Activated CD4-positive, alpha-beta T cell treated with anti-CD3 and anti-CD28 coated beads for 24 hours (primary cell): ENCODE measurements at regions not wholly inside any gene's neighbourhood (a gene's known extent, or its start where the extent isn't known, plus 50 kb on each side); places are given as distances from the start of the nearest gene placed in this dataset.
A peak's percentile ranks its signal among the peaks of the same experiment; 100 is the strongest.

Experiments used
- DNase-seq, 2 donors: peaks; one replicate each; pipeline ENCODE4 v3.0.0-alpha.2; 2020; ENCODE audit warnings: low read depth in 2 of 2

DNA sequence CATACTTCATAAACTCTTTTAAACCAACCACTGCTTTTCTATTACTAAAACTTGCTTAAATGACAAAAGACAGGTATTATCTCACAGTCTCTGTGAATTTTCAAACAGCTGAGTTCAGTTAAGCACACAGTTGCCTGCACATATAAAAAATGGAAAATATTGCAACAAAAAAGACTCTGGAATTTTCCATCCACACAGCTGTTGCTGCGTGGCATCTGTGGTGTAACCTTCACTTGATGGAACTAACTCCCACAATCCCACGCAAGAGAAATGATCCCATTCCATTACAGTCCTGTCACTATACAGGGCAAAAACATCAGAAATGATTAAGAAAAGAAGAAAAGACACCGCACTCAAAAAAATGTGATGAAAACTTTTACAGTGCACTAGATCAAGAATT, 149.8 kb upstream of the TBL1X start:
- DNase-seq = no peak

DNA sequence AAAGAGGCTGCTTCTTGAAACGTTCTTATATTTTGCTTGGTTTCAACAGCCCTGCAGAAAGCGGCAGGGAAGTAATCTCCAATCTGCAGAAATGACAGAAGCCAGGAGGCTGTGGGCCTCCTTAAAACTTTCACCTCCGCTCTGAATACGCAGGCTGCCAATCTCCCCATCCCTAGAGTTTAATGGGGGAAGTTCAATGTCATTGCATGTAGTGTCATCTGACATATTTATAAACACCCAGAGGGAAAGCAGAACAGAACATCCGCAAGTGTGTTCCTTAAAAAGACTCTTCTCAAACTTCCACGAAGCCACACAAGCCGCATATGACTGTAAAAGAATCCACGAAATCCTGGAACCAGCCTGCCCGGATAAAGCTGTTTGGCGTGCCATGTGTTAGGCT, 148.8 kb upstream of the TBL1X start:
- no peak for DNase-seq

GRCh38 chrX:9317176-9317575, 147.7 kb upstream of the TBL1X start:
- DNase-seq = no peak

DNA sequence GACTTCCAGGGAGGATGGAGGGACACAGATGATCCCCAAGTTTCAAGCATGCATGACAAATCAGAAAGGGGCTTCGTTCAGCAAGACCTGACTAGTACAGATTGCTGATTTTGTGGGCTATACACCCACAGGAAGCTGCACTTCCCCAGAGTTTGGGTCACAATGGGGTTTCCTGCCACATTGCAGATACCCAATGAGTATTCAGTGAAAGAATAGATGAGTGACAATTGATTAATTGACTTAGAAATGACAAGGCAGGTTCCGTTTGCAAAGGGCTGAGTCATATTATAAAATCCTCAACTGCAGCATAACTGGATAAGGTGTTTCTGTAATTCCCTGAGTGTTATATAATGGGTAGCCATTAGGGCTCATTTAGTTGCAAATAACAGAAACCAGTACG, 146.6 kb upstream of the TBL1X start:
- DNase-seq = no peak

DNA sequence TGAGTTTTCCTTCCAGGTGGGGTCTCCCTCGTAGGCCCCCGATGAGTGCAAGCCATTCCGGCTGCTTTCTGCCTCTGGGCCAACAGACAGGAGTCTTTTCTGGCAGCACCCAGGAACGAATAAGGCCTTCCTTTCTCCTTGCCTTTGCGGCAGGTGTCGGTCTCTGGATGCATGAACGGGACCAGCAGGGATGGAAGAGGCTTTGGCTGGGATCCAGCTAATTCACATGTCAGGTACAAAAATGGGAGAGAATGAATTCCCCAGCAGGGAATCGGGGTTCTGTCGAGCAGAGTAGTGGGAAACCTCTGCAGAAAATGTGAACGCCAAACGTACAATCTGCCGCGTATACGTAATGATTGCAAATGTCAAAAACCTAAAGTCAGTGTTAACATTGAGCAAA, 146.1 kb upstream of the TBL1X start:
- no peak for DNase-seq

DNA sequence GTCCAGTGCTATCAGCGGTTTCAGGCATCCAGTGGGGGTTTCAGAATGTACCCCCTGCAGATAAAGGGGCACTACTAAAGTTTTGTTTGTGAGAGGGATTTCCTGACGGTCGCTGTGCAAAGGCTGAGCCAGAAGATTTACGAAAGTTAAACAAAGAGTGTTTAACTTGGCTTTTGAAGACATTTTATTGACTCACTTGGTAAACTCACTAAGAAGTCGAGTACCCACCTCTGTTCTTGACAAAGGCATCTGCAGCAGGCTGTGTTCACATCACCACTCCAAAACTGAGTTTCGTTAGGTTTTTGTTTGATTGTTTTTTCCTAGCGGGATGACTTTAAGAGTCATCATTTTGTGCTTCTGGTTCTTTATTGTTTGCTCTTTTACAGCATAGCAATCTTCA, 143.9 kb upstream of the TBL1X start:
- DNase-seq = no peak

- DNase-seq = no peak
Measured at GRCh38 chrX:9324676-9325075, 140.2 kb upstream of the TBL1X start.

GRCh38 chrX:9326369-9326768, 138.5 kb upstream of the TBL1X start:
- no peak for DNase-seq

- no peak for DNase-seq
Measured at GRCh38 chrX:9327086-9327746, 137.6 kb upstream of the TBL1X start.

DNA sequence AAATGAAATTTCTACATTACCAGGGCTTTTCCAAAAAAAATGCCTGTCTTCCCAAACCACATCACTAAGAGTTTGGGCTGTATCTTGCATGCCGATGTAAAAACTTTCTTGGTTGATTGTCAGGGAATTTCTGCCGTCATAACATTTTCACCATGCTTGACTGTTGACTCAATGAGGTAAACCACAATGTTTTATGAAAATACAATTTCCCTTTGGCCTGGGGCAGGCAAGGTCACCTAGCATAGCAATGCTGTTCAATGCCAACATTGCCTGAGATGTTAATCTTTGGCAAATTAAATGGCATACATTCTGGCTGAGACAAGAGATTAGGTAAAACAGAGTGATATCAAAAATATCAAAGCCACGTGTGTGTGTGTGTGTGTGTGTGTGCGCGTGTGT, 137.1 kb upstream of the TBL1X start:
- no peak for DNase-seq

GRCh38 chrX:9329056-9329455, 135.8 kb upstream of the TBL1X start:
- no peak for DNase-seq

- DNase-seq = no peak
Measured at GRCh38 chrX:9330249-9330982, 134.4 kb upstream of the TBL1X start.

- DNase-seq = no peak
Measured at GRCh38 chrX:9333873-9334560, 130.8 kb upstream of the TBL1X start.

- DNase-seq = no peak
Measured at GRCh38 chrX:9335251-9335650, 129.6 kb upstream of the TBL1X start.

DNA sequence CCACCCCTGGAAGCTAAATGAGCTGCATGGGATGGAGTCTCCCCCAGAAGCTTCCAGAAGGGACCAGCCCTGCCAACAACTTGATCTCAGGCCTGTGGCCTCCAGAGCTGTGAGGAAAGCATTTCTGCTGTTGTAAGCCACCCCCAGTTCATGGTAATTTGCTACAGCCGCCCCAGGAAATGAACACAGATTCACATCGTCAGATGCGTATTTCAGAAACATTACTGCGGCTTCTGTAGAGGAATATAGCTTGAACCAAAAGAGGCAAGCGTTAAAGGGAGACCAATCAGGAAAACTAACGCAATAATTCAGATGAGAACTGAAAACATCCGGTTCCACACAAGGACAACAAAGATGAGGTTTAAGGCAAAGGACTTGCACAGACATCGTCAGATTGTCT, 128.4 kb upstream of the TBL1X start:
- no peak for DNase-seq

- DNase-seq = no peak
Measured at GRCh38 chrX:9337046-9337445, 127.8 kb upstream of the TBL1X start.

GRCh38 chrX:9338986-9339385, 125.9 kb upstream of the TBL1X start:
- no peak for DNase-seq

GRCh38 chrX:9339603-9340491, 125.0 kb upstream of the TBL1X start:
- DNase-seq = no peak

GRCh38 chrX:9340598-9341290, 124.1 kb upstream of the TBL1X start:
- DNase-seq = no peak

GRCh38 chrX:9341291-9342201, 123.3 kb upstream of the TBL1X start:
- DNase-seq = peak in 1 of 2 donors; percentile 49
